ENCODE measurements at regions not wholly inside any gene's neighbourhood (a gene's known extent, or its start where the extent isn't known, plus 50 kb on each side); places are given as distances from the start of the nearest gene placed in this dataset.
"Not testable (repeated sequence)": the region's sequence is repeated elsewhere in the genome, so short reads cannot be mapped to it uniquely, and the experiment has no call there.

DNA sequence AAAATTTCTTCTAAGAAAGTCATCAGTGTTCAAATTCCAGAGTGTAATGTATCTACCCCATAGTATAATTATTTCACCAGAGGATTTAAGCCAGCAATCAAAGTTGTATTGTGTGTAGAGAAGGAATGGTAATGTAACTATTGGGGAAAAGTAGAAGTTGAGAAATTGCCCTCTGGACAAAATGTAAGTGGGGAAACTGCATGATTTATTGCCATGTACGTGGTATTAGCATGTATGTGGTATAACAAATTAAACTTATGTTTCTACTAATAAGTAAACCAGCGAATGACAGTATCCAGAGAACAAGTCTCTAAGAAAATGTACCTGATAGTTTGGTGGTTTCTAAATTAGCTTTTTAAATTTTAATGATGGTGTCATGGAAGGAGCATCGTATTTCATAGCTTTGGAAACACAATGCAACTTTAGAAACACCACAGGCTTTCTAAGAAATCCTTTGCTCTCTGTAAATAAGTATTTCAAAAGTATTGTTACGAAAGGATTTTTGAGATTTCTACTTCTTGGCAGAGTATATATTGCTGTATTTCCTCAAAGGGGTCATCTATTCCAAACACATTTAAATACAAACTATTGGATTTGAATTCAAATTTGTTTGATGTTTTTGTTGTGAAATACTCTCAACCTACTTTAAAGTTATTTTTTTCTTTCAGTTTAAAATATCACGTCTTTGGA lies 1018.9 kb upstream of the ZEB2 start:
- no peaks in the 10 kb centered on the region for H3K27me3 ChIP-seq
- no peaks in the 10 kb centered on the region for H3K9me3 ChIP-seq
- H3K4me1 ChIP-seq = no peaks in the 10 kb centered on the region
- H3K4me3 ChIP-seq (replicated peaks in 1 of 3) = no peak overlapping the region
- 79 to 85% methylated on average over 5 of the region's 5 CpGs for whole genome bisulfite sequencing, 2 donors
- H3K36me3 ChIP-seq = no peaks in the 10 kb centered on the region
- DNase-seq = no peak
- no peak for TF ChIP-seq POLR2A (IDR thresholded peaks at IDR 0.05)
- TF ChIP-seq, protein P1, sequence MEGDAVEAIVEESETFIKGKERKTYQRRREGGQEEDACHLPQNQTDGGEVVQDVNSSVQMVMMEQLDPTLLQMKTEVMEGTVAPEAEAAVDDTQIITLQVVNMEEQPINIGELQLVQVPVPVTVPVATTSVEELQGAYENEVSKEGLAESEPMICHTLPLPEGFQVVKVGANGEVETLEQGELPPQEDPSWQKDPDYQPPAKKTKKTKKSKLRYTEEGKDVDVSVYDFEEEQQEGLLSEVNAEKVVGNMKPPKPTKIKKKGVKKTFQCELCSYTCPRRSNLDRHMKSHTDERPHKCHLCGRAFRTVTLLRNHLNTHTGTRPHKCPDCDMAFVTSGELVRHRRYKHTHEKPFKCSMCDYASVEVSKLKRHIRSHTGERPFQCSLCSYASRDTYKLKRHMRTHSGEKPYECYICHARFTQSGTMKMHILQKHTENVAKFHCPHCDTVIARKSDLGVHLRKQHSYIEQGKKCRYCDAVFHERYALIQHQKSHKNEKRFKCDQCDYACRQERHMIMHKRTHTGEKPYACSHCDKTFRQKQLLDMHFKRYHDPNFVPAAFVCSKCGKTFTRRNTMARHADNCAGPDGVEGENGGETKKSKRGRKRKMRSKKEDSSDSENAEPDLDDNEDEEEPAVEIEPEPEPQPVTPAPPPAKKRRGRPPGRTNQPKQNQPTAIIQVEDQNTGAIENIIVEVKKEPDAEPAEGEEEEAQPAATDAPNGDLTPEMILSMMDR (IDR thresholded peaks at IDR 0.05) = no peak
- intact Hi-C loops (cut with DNase I) = no loop called here
- H3K27ac ChIP-seq = no peak overlapping the region

- Histone ChIP-seq H3K27me3 (no peaks in the 10 kb centered on the region), H3K4me1 (no peaks in the 10 kb centered on the region), H3K9me3 (no peaks in the 10 kb centered on the region), H3K36me3 (no peaks in the 10 kb centered on the region), H3K27ac (no peak overlapping the region), H3K4me3 (replicated peaks in 1 of 3) (no peak overlapping the region)
- no peak for DNase-seq
- intact Hi-C loops (cut with DNase I) = no loop called here
- TF ChIP-seq, protein P1 (IDR thresholded peaks at IDR 0.05) = no peak
- no peak for TF ChIP-seq POLR2A (IDR thresholded peaks at IDR 0.05)
Measured at GRCh38 chr2:145530653-145531052, 1010.7 kb upstream of the ZEB2 start.

GRCh38 chr2:145524836-145525235 lies 1004.9 kb upstream of the ZEB2 start:
- no peak for DNase-seq
- no peak overlapping the region for H3K4me3 ChIP-seq (replicated peaks in 1 of 3)

GRCh38 chr2:145524303-145524702 lies 1004.4 kb upstream of the ZEB2 start:
- intact Hi-C loops (cut with DNase I) = no loop called here
- 87% methylated on average over 6 of the region's 6 CpGs for WGBS, 2 donors
- no peak for TF ChIP-seq POLR2A (IDR thresholded peaks at IDR 0.05)
- TF ChIP-seq, protein P1 (IDR thresholded peaks at IDR 0.05) = no peak
- H3K36me3 ChIP-seq = no peaks in the 10 kb centered on the region
- no peak overlapping the region for H3K27ac ChIP-seq
- DNase-seq = no peak
- H3K4me3 ChIP-seq (replicated peaks in 1 of 3) = no peak overlapping the region
- H3K9me3 ChIP-seq = no peaks in the 10 kb centered on the region
- no peaks in the 10 kb centered on the region for H3K27me3 ChIP-seq
- H3K4me1 ChIP-seq = no peaks in the 10 kb centered on the region

More at GRCh38 chr2:145524836-145525235, 1004.9 kb upstream of the ZEB2 start:
- TF ChIP-seq, protein P1 (IDR thresholded peaks at IDR 0.05) = no peak
- no peak for TF ChIP-seq POLR2A (IDR thresholded peaks at IDR 0.05)
- H3K4me1 ChIP-seq = no peaks in the 10 kb centered on the region
- H3K9me3 ChIP-seq = no peaks in the 10 kb centered on the region
- H3K27ac ChIP-seq = no peak overlapping the region
- H3K36me3 ChIP-seq = no peaks in the 10 kb centered on the region
- intact Hi-C loops (cut with DNase I) = no loop called here
- 77 to 85% methylated on average over 1 of the region's 1 CpG for WGBS, 2 donors
- H3K27me3 ChIP-seq = no peaks in the 10 kb centered on the region

DNA sequence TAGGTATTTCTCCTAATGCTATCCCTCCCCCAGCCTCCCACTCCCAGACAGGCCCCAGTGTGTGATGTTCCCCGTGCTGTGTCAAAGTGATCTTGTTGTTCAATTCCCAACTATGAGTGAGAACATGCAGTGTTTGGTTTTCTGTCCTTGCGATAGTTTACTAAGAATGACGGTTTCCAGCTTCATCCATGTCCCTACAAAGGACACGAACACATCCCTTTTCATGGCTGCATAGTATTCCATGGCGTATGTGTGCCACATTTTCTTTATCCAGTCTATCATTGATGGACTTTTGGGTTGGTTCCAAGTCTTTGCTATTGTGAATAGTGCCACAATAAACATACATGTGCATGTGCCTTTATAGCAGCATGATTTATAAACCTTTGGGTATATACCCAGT lies 999.3 kb upstream of the ZEB2 start:
- H3K9me3 ChIP-seq; DNase-seq; H3K36me3 ChIP-seq; H3K27me3 ChIP-seq; H3K4me3 ChIP-seq (replicated peaks in 1 of 3); intact Hi-C loops (cut with DNase I); H3K27ac ChIP-seq; H3K4me1 ChIP-seq: not testable (repeated sequence)
- 95 to 96% methylated on average over 5 of the region's 5 CpGs for WGBS, 2 donors
